A549 (cell line): ENCODE measurements at regions not wholly inside any gene's neighbourhood (a gene's known extent, or its start where the extent isn't known, plus 50 kb on each side); places are given as distances from the start of the nearest gene placed in this dataset.

Source experiments
- ATAC-seq, 2 experiments: fragments of 200-7000 bp in 1 of 2; fragments of >200 bp in 1 of 2; cut with Nextera tagmentation in 1 of 2; cut with Tn5 transposase in 1 of 2; 3 replicates each; pipeline versions ENCODE4 v1.8.0 to v1.9.1; 2018 to 2020; ENCODE audit warnings: mild to moderate bottlenecking in 1 of 2, moderate library complexity in 1 of 2
- CTCF ChIA-PET: fragments of 300-600 bp; sonication (Branson Sonifier 250); formaldehyde crosslinking; extraction: SDS; loops from one replicate; lab custom pipeline; 2021; ENCODE audit warnings: antibody characterized with exemption, inconsistent platforms; lab: Yijun Ruan, JAX
- POLR2A ChIA-PET: fragments of 350-600 bp; formaldehyde crosslinking; extraction: SDS; loops from one replicate; lab custom pipeline; 2021; ENCODE audit warnings: antibody characterized with exemption, inconsistent platforms; lab: Yijun Ruan, JAX
- DNase-seq, 2 experiments: peaks; one replicate each; pipeline versions ENCODE4 v3.0.0 to v3.0.0-alpha.2; 2011 to 2016; ENCODE audit warnings: low read depth in 1 of 2, low spot score in 1 of 2
- FAIRE-seq: peaks from 2 replicates; lab custom pipeline; 2011; peaks lifted over from hg19 to GRCh38; lab: Jason Lieb, UNC
- H3K27ac ChIP-seq, 2 experiments: fragments of >200 bp; sonication (Bioruptor Twin); formaldehyde crosslinking; 3 replicates each; pipeline ENCODE4 v1.5.1; 2016 to 2017
- H3K4me1 ChIP-seq: fragments of >200 bp; sonication (Bioruptor Twin); formaldehyde crosslinking; 3 replicates; pipeline ENCODE4 v1.6.1; 2016
- H3K4me2 ChIP-seq: fragments of >200 bp; sonication (Bioruptor Twin); formaldehyde crosslinking; 3 replicates; pipeline ENCODE4 v1.6.1; 2016
- H3K4me3 ChIP-seq: fragments of >200 bp; sonication (Bioruptor Twin); formaldehyde crosslinking; 3 replicates; pipeline ENCODE4 v1.5.1; 2016
- H3K9me3 ChIP-seq: fragments of >200 bp; sonication (Bioruptor Twin); formaldehyde crosslinking; 3 replicates; pipeline ENCODE4 v1.6.1; 2016
- BHLHE40 ChIP-seq: IDR thresholded peaks from 2 replicates; pipeline ENCODE4 v1.6.1; 2012; ENCODE audit warnings: low read depth, low read length, inconsistent platforms
- CBX8 ChIP-seq: fragments of 200-600 bp; sonication (generic); IDR thresholded peaks from 2 replicates; pipeline ENCODE4 v1.6.1; 2016
- CHD2 ChIP-seq: fragments of 150-350 bp; IDR thresholded peaks from 2 replicates; pipeline ENCODE4 v1.6.1; 2014; ENCODE audit warnings: low read length; ENCODE audit not compliant: partially characterized antibody
- EHF ChIP-seq: fragments of 250-450 bp; sonication (Bioruptor Pico); IDR thresholded peaks from 2 replicates; pipeline ENCODE4 v1.5.0; 2020; ENCODE audit warnings: mild to moderate bottlenecking
- HOXB13 ChIP-seq: fragments of 250-450 bp; sonication (Bioruptor Pico); IDR thresholded peaks from 2 replicates; pipeline ENCODE4 v1.5.0; 2020; ENCODE audit warnings: low read depth, mild to moderate bottlenecking, moderate library complexity
- JUNB ChIP-seq: fragments of >200 bp; sonication (Bioruptor Twin); formaldehyde crosslinking; IDR thresholded peaks from 2 replicates; pipeline ENCODE4 v1.6.1; 2016
- MYC ChIP-seq: IDR thresholded peaks from 2 replicates; pipeline ENCODE4 v1.6.1; 2012; ENCODE audit warnings: mild to moderate bottlenecking, inconsistent platforms, low read length, improper control_type of control experiment, borderline replicate concordance
- NR3C1 ChIP-seq: fragments of >200 bp; sonication (Bioruptor Twin); formaldehyde crosslinking; IDR thresholded peaks from 3 replicates; pipeline ENCODE4 v1.6.1; 2017
- PHF8 ChIP-seq: fragments of 200-600 bp; sonication (generic); IDR thresholded peaks from 2 replicates; pipeline ENCODE4 v1.6.1; 2016; ENCODE audit warnings: low read depth, mild to moderate bottlenecking, antibody characterized with exemption, moderate library complexity, borderline replicate concordance
- POLR2AphosphoS2 ChIP-seq: conservative IDR thresholded peaks from 2 replicates; pipeline ENCODE4 v1.6.1; 2012; ENCODE audit warnings: low read length, improper control_type of control experiment, inconsistent platforms
- RAD21 ChIP-seq, 2 experiments: fragments of >200 bp in 1 of 2; sonication (Bioruptor Twin) in 1 of 2; formaldehyde crosslinking in 1 of 2; IDR thresholded peaks in 1 of 2; conservative IDR thresholded peaks in 1 of 2; 2 replicates in 1 of 2; 3 replicates in 1 of 2; pipeline ENCODE4 v1.6.1; 2012 to 2018; ENCODE audit warnings: inconsistent platforms in 1 of 2
- RARB ChIP-seq: fragments of 250-450 bp; sonication (Bioruptor Pico); IDR thresholded peaks from 2 replicates; pipeline ENCODE4 v1.8.0; 2021; ENCODE audit warnings: mild to moderate bottlenecking, moderate library complexity
- RFX5 ChIP-seq: fragments of 450-650 bp; IDR thresholded peaks from 2 replicates; pipeline ENCODE4 v1.7.1; 2014; ENCODE audit warnings: antibody characterized with exemption, mild to moderate bottlenecking, moderate library complexity
- RNF2 ChIP-seq: fragments of 200-600 bp; sonication (generic); IDR thresholded peaks from 2 replicates; pipeline ENCODE4 v1.6.1; 2016; ENCODE audit warnings: low read depth, mild to moderate bottlenecking, antibody characterized with exemption, moderate library complexity, borderline replicate concordance
- TP53 ChIP-seq: fragments of 250-450 bp; sonication (Bioruptor Pico); IDR thresholded peaks from 2 replicates; pipeline ENCODE4 v1.5.0; 2021; ENCODE audit warnings: mild to moderate bottlenecking, moderate library complexity
- ZC3H11A ChIP-seq: fragments of 450-650 bp; IDR thresholded peaks from 2 replicates; pipeline ENCODE4 v1.6.1; 2014; ENCODE audit warnings: antibody characterized with exemption, mild to moderate bottlenecking
- ZFP36 ChIP-seq: fragments of 450-650 bp; IDR thresholded peaks from 2 replicates; pipeline ENCODE4 v1.6.1; 2014; ENCODE audit warnings: borderline replicate concordance; ENCODE audit not compliant: partially characterized antibody
- WGBS: methylation state at CpG from one replicate; pipeline ENCODE4 v1.1.6; 2017; ENCODE audit errors: missing lambda C conversion rate; 5-methylcytosine and 5-hydroxymethylcytosine counted together
- TF ChIP-seq, protein P1 (sequence below): IDR thresholded peaks from 2 replicates; pipeline ENCODE4 v1.6.1; 2012; ENCODE audit warnings: low read depth, borderline replicate concordance
- TF ChIP-seq, protein P2 (sequence below): IDR thresholded peaks from 2 replicates; pipeline ENCODE4 v1.6.1; 2012
- TF ChIP-seq, protein P3 (sequence below): fragments of 250-450 bp; sonication (Bioruptor Pico); IDR thresholded peaks from 2 replicates; pipeline ENCODE4 v1.5.0; 2021; ENCODE audit warnings: mild to moderate bottlenecking, moderate library complexity, borderline replicate concordance
- TF ChIP-seq, protein P4 (sequence below): fragments of 200-600 bp; sonication (generic); IDR thresholded peaks from 2 replicates; pipeline ENCODE4 v1.6.1; 2016; ENCODE audit warnings: antibody characterized with exemption, mild to moderate bottlenecking, moderate library complexity

DNA sequence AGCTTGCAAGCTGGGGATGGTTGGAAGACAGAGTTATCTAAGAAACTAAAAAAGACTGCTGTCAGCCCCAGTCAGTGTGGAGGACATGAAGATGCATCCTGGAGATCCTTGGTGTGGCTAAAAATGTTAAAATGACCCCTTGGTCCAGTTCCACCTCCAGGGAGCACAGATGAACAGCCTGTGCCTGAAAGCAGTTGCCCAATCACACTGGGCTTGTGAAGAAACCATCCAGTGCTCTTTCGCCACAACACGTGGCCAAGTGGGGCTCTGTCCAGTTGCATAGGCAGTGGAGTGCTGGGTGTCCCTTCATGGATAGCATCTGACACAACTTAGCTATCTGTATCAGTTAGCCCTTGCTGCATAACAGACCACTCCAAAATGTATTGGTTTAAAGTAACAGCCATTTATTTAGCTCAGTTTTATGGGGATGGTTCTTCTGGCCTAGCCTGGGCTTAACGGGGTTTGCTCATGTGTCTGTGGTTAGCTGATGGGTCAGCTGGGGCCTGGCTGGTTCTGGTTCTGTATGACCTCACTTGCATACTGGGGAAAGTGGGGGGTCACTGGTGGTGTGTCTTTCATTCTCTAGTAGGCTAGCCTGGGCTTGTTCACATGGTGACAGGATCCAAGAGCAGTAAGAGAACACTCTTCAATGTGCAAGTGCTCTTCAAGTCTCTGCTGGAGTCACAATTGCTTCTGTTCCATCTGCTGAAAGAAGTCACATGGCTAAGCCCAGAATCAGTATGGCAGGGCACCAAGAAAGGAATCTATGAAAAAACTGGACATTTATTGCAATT is 226.2 kb downstream of the PDCD6IP start:
- DNase-seq, result no peak
- Histone ChIP-seq H3K4me2 (no peak overlapping the region), H3K27ac (no peak overlapping the region), H3K4me3 (no peak overlapping the region), H3K9me3 (no peaks in the 10 kb centered on the region), H3K4me1 (no peaks in the 10 kb centered on the region)
- ChIA-PET POLR2A (no interaction called here), CTCF (interaction anchor here (3.3 kb wide), 1 partner anchor 11 kb away, joined by 19 read pairs; no protein-coding TSS in a partner anchor)
- TF ChIP-seq CHD2 (no peak), RNF2 (no peak), CBX8 (no peak)
- TF ChIP-seq, protein P1, sequence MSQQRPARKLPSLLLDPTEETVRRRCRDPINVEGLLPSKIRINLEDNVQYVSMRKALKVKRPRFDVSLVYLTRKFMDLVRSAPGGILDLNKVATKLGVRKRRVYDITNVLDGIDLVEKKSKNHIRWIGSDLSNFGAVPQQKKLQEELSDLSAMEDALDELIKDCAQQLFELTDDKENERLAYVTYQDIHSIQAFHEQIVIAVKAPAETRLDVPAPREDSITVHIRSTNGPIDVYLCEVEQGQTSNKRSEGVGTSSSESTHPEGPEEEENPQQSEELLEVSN, result no peak
- FAIRE-seq, result no peak
- WGBS, result 91% methylated on average over 3 of the region's 3 CpGs
- ATAC-seq, result no peak

DNA sequence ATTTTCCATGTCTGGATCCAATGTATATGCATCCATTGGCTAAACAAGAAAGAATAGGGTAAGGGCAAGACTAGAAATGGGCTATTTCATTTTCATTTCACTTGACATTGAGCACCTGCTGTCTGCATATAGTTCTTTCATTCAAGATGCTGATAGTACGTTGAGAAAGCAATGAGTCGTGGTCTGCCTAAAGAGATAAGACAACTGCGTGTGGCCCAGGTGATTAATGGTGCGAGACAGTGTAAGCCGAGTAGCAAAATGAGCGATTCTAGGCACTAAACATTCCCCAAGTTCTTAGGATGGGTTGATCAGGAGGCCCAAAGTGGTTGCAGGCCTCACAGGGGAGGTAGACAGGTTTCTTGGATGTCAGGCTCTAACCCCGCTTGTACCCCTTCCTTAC is 235.4 kb downstream of the PDCD6IP start:
- Histone ChIP-seq H3K4me2 (no peak overlapping the region), H3K9me3 (no peaks in the 10 kb centered on the region), H3K27ac (no peak overlapping the region), H3K4me3 (no peak overlapping the region), H3K4me1 (no peaks in the 10 kb centered on the region)
- no peak for TF ChIP-seq RARB (CRISPR knock-in tag)
- TF ChIP-seq ZFP36, result no peak
- TF ChIP-seq MYC, result no peak
- TF ChIP-seq TP53 (CRISPR knock-in tag), result no peak
- TF ChIP-seq ZC3H11A, result no peak
- TF ChIP-seq JUNB, result no peak
- TF ChIP-seq RAD21 (conservative IDR thresholded peaks at IDR 0.05 in 1 of 2, IDR thresholded peaks at IDR 0.05 in 1 of 2), result no peak
- no peak for TF ChIP-seq RFX5
- TF ChIP-seq HOXB13 (CRISPR knock-in tag), result no peak
- no peak for TF ChIP-seq RNF2
- TF ChIP-seq PHF8, result no peak
- no peak for TF ChIP-seq NR3C1
- TF ChIP-seq, protein P2, sequence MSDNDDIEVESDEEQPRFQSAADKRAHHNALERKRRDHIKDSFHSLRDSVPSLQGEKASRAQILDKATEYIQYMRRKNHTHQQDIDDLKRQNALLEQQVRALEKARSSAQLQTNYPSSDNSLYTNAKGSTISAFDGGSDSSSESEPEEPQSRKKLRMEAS, result no peak
- TF ChIP-seq BHLHE40, result no peak
- TF ChIP-seq POLR2AphosphoS2, result no peak
- TF ChIP-seq, protein P3, sequence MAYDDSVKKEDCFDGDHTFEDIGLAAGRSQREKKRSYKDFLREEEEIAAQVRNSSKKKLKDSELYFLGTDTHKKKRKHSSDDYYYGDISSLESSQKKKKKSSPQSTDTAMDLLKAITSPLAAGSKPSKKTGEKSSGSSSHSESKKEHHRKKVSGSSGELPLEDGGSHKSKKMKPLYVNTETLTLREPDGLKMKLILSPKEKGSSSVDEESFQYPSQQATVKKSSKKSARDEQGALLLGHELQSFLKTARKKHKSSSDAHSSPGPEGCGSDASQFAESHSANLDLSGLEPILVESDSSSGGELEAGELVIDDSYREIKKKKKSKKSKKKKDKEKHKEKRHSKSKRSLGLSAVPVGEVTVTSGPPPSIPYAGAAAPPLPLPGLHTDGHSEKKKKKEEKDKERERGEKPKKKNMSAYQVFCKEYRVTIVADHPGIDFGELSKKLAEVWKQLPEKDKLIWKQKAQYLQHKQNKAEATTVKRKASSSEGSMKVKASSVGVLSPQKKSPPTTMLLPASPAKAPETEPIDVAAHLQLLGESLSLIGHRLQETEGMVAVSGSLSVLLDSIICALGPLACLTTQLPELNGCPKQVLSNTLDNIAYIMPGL (CRISPR knock-in tag), result no peak
- no peak for TF ChIP-seq EHF (CRISPR knock-in tag)
- TF ChIP-seq, protein P4, sequence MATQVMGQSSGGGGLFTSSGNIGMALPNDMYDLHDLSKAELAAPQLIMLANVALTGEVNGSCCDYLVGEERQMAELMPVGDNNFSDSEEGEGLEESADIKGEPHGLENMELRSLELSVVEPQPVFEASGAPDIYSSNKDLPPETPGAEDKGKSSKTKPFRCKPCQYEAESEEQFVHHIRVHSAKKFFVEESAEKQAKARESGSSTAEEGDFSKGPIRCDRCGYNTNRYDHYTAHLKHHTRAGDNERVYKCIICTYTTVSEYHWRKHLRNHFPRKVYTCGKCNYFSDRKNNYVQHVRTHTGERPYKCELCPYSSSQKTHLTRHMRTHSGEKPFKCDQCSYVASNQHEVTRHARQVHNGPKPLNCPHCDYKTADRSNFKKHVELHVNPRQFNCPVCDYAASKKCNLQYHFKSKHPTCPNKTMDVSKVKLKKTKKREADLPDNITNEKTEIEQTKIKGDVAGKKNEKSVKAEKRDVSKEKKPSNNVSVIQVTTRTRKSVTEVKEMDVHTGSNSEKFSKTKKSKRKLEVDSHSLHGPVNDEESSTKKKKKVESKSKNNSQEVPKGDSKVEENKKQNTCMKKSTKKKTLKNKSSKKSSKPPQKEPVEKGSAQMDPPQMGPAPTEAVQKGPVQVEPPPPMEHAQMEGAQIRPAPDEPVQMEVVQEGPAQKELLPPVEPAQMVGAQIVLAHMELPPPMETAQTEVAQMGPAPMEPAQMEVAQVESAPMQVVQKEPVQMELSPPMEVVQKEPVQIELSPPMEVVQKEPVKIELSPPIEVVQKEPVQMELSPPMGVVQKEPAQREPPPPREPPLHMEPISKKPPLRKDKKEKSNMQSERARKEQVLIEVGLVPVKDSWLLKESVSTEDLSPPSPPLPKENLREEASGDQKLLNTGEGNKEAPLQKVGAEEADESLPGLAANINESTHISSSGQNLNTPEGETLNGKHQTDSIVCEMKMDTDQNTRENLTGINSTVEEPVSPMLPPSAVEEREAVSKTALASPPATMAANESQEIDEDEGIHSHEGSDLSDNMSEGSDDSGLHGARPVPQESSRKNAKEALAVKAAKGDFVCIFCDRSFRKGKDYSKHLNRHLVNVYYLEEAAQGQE, result no peak
- ChIA-PET CTCF (interaction anchor here (1.2 to 1.5 kb wide), 2 partner anchors 18 to 23 kb away, joined by 3 read pairs; no protein-coding TSS in a partner anchor), POLR2A (no interaction called here)
- WGBS, result 83% methylated on average over 7 of the region's 7 CpGs
- ATAC-seq (no peak), FAIRE-seq (no peak), DNase-seq (no peak)
